ENCODE measurements at regions not wholly inside any gene's neighbourhood (a gene's known extent, or its start where the extent isn't known, plus 50 kb on each side); places are given as distances from the start of the nearest gene placed in this dataset.

- intact Hi-C loops (cut with DNase I) = no loop called here
Measured at GRCh38 chr11:19306179-19306944, 65.6 kb upstream of the E2F8 start.

GRCh38 chr11:19301361-19301760 lies 60.6 kb upstream of the E2F8 start:
- Histone ChIP-seq H3K27me3 (peaks cover 0 to 2% (median 0%) of the 10 kb centered on the region in 7 donors), H3K4me3 (no peak overlapping the region), H3K9me3 (no peaks in the 10 kb centered on the region), H3K4me1 (no peaks in the 10 kb centered on the region), H3K27ac (no peak overlapping the region), H3K36me3 (no peaks in the 10 kb centered on the region)
- WGBS, 2 donors = 100% methylated on average over 1 of the region's 1 CpG
- DNase-seq = no peak
- ATAC-seq = no peak
- no peak for TF ChIP-seq CTCF (IDR thresholded peaks at IDR 0.05)
- intact Hi-C loops (cut with DNase I) = no loop called here

More at GRCh38 chr11:19306179-19306944, 65.6 kb upstream of the E2F8 start:
- H3K4me1 ChIP-seq = no peaks in the 10 kb centered on the region
- WGBS, 2 donors = 84 to 87% methylated on average over 9 of the region's 9 CpGs
- no peak overlapping the region for H3K4me3 ChIP-seq
- DNase-seq (no peak), ATAC-seq (no peak)
- no peaks in the 10 kb centered on the region for H3K36me3 ChIP-seq
- no peak for TF ChIP-seq CTCF (IDR thresholded peaks at IDR 0.05)
- H3K27ac ChIP-seq = no peak overlapping the region
- H3K27me3 ChIP-seq = peaks cover 0 to 8% (median 0%) of the 10 kb centered on the region in 7 donors
- H3K9me3 ChIP-seq = no peaks in the 10 kb centered on the region

GRCh38 chr11:19294444-19294843 lies 53.7 kb upstream of the E2F8 start:
- H3K9me3 ChIP-seq = no peaks in the 10 kb centered on the region
- no peaks in the 10 kb centered on the region for H3K36me3 ChIP-seq
- no peaks in the 10 kb centered on the region for H3K4me1 ChIP-seq
- TF ChIP-seq CTCF (IDR thresholded peaks at IDR 0.05) = no peak
- no peak for ATAC-seq
- H3K4me3 ChIP-seq = no peak overlapping the region
- no peak overlapping the region for H3K27ac ChIP-seq
- peaks cover 0 to 2% (median 0%) of the 10 kb centered on the region in 7 donors for H3K27me3 ChIP-seq
- intact Hi-C loops (cut with DNase I) = no loop called here
- no peak for DNase-seq
- WGBS, 2 donors = 56 to 65% methylated on average over 4 of the region's 4 CpGs

GRCh38 chr11:19291064-19291463 lies 50.3 kb upstream of the E2F8 start:
- DNase-seq = no peak
- ATAC-seq = no peak
- 41 to 47% methylated on average over 2 of the region's 2 CpGs for WGBS, 2 donors

More at GRCh38 chr11:19291064-19291463, 50.3 kb upstream of the E2F8 start:
- no peaks in the 10 kb centered on the region for H3K36me3 ChIP-seq
- intact Hi-C loops (cut with DNase I) = no loop called here
- no peak for TF ChIP-seq CTCF (IDR thresholded peaks at IDR 0.05)
- no peaks in the 10 kb centered on the region for H3K27me3 ChIP-seq
- no peak overlapping the region for H3K27ac ChIP-seq
- no peak overlapping the region for H3K4me3 ChIP-seq
- H3K4me1 ChIP-seq = no peaks in the 10 kb centered on the region
- no peaks in the 10 kb centered on the region for H3K9me3 ChIP-seq

Small RNA genes lying in the stretch of these regions (microRNA-seq; reads per million reads assigned to microRNA genes)
- 0 reads per million in 2 donors for gene MIR4486

Measured in heart right ventricle (tissue), 16 donors.